Cardiac muscle cell (in vitro differentiated cells and primary cell): ENCODE measurements at regions not wholly inside any gene's neighbourhood (a gene's known extent, or its start where the extent isn't known, plus 50 kb on each side); places are given as distances from the start of the nearest gene placed in this dataset.

ENCODE experiments used
- DNase-seq, 2 donors: peaks; one replicate each; pipeline versions ENCODE4 v3.0.0 to v3.0.0-alpha.2; 2010 to 2017; ENCODE audit warnings: low read depth in 1 of 2, low spot score in 1 of 2
- H3K27ac ChIP-seq: fragments of 200-600 bp; sonication (generic); 2 replicates; pipeline ENCODE4 v1.5.1; 2016
- H3K27me3 ChIP-seq: fragments of 200-600 bp; sonication (generic); 2 replicates; pipeline ENCODE4 v1.6.0; 2016; ENCODE audit warnings: control low read depth
- H3K36me3 ChIP-seq: fragments of 200-600 bp; sonication (generic); 2 replicates; pipeline ENCODE4 v1.5.1; 2016; ENCODE audit warnings: control low read depth
- H3K4me1 ChIP-seq: fragments of 200-600 bp; sonication (generic); 2 replicates; pipeline ENCODE4 v1.8.1; 2017; ENCODE audit warnings: low read depth, mild to moderate bottlenecking, mixed run types
- H3K4me3 ChIP-seq: fragments of 200-600 bp; sonication (generic); 2 replicates; pipeline ENCODE4 v1.5.1; 2016; ENCODE audit warnings: mild to moderate bottlenecking
- H3K9me3 ChIP-seq: fragments of 200-600 bp; sonication (generic); 2 replicates; pipeline ENCODE4 v1.5.1; 2017; ENCODE audit warnings: low read depth, mild to moderate bottlenecking, control low read depth
- TF ChIP-seq, protein P1 (sequence below): IDR thresholded peaks from 2 replicates; pipeline ENCODE4 v1.5.1; 2012; ENCODE audit warnings: low read depth, mild to moderate bottlenecking, low read length

- TF ChIP-seq, protein P1, sequence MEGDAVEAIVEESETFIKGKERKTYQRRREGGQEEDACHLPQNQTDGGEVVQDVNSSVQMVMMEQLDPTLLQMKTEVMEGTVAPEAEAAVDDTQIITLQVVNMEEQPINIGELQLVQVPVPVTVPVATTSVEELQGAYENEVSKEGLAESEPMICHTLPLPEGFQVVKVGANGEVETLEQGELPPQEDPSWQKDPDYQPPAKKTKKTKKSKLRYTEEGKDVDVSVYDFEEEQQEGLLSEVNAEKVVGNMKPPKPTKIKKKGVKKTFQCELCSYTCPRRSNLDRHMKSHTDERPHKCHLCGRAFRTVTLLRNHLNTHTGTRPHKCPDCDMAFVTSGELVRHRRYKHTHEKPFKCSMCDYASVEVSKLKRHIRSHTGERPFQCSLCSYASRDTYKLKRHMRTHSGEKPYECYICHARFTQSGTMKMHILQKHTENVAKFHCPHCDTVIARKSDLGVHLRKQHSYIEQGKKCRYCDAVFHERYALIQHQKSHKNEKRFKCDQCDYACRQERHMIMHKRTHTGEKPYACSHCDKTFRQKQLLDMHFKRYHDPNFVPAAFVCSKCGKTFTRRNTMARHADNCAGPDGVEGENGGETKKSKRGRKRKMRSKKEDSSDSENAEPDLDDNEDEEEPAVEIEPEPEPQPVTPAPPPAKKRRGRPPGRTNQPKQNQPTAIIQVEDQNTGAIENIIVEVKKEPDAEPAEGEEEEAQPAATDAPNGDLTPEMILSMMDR: no peak
- Histone ChIP-seq H3K27me3 (no peaks in the 10 kb centered on the region), H3K4me3 (no peak overlapping the region), H3K4me1 (no peaks in the 10 kb centered on the region), H3K27ac (no peak overlapping the region), H3K9me3 (no peaks in the 10 kb centered on the region), H3K36me3 (no peaks in the 10 kb centered on the region)
- DNase-seq: no peak
These were observed 195.0 kb downstream of the GPR37 start for GRCh38 chr7:124570558-124570957.

GRCh38 chr7:124566583-124566982 is 199.0 kb downstream of the GPR37 start:
- H3K4me1 ChIP-seq: no peaks in the 10 kb centered on the region
- no peaks in the 10 kb centered on the region for H3K36me3 ChIP-seq
- no peaks in the 10 kb centered on the region for H3K27me3 ChIP-seq
- no peaks in the 10 kb centered on the region for H3K9me3 ChIP-seq
- no peak overlapping the region for H3K27ac ChIP-seq
- DNase-seq: no peak
- TF ChIP-seq, protein P1: no peak
- H3K4me3 ChIP-seq: no peak overlapping the region

- TF ChIP-seq, protein P1: no peak
- Histone ChIP-seq H3K4me3 (no peak overlapping the region), H3K9me3 (no peaks in the 10 kb centered on the region), H3K27me3 (no peaks in the 10 kb centered on the region), H3K27ac (no peak overlapping the region), H3K4me1 (no peaks in the 10 kb centered on the region), H3K36me3 (no peaks in the 10 kb centered on the region)
- no peak for DNase-seq
These were observed 208.0 kb downstream of the GPR37 start for GRCh38 chr7:124557587-124557986.

DNA sequence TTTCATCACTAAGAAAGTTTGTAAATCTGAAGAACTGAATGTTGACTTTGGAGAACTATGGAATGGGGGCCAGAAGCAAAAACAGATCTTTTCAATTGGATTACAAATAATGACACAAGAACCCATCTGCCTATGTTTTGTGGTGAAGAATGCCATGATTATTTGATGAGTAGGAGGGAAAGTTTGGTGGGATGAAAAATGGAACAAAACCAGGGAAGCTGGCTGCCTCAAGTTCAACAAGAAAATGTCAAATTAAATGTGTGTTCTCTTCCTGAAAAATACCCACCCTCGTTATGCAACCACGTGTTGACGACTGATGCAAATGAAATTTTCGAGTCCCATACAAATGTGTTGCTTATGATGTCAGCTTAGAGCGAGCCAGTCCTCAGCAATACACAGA is 208.5 kb downstream of the GPR37 start:
- no peaks in the 10 kb centered on the region for H3K9me3 ChIP-seq

DNA sequence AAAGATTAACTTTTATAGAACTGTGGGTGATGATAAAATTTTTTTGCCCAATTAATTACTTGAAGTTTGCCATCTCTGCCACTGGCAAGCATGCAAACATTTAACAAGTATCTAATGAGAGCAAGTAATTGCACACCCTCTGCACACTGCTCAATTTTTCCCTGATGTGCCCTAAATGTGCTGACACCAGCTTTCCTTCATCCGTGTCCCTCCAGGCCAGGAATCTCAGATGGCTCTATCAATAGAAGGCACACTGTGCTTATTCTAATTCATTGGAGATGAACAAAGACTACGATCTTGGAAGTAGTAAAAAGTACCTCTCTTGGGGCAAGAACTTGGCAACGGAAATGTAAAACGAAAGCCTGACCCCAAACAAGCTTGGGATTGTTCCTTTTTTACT is 212.1 kb downstream of the GPR37 start:
- H3K9me3 ChIP-seq: no peaks in the 10 kb centered on the region

More for the DNA sequence above, 208.5 kb downstream of the GPR37 start:
- Histone ChIP-seq H3K27ac (no peak overlapping the region), H3K27me3 (no peaks in the 10 kb centered on the region), H3K4me3 (no peak overlapping the region), H3K4me1 (no peaks in the 10 kb centered on the region), H3K36me3 (no peaks in the 10 kb centered on the region)
- DNase-seq: no peak
- TF ChIP-seq, protein P1: no peak

More for the DNA sequence above, 212.1 kb downstream of the GPR37 start:
- Histone ChIP-seq H3K4me1 (no peaks in the 10 kb centered on the region), H3K27me3 (no peaks in the 10 kb centered on the region), H3K4me3 (no peak overlapping the region), H3K27ac (no peak overlapping the region), H3K36me3 (no peaks in the 10 kb centered on the region)
- no peak for DNase-seq
- TF ChIP-seq, protein P1: no peak
